Natural killer cell treated with Interleukin-12 subunit alpha and Interleukin-12 subunit beta and Interleukin-15 and Interleukin-18, amount 100 ng/mL, for 72 hours (primary cell): ENCODE measurements at regions not wholly inside any gene's neighbourhood (a gene's known extent, or its start where the extent isn't known, plus 50 kb on each side); places are given as distances from the start of the nearest gene placed in this dataset.

Source experiments
- ATAC-seq, 2 donors: fragments of 150-1000 bp; cut with Tn5 transposase in 1 of 2; sonication (Bioruptor Pico), chemical (Tn5 transposase) in 1 of 2; 2 replicates each; pipeline ENCODE4 v1.10.0; 2021
- DNase-seq: peaks from one replicate; pipeline ENCODE4 v3.0.0; 2022; ENCODE audit warnings: low spot score
- H3K27ac Mint-ChIP-seq, 2 donors: 1 replicate in 1 of 2; 2 replicates in 1 of 2; pipeline ENCODE4 v1.8.0; 2022; ENCODE audit warnings: mixed read lengths in 2 of 2, mild to moderate bottlenecking in 1 of 2, moderate library complexity in 1 of 2
- H3K27me3 Mint-ChIP-seq, 2 donors: 1 replicate in 1 of 2; 2 replicates in 1 of 2; pipeline ENCODE4 v1.8.0; 2022; ENCODE audit warnings: mixed read lengths in 2 of 2
- H3K36me3 Mint-ChIP-seq: one replicate; pipeline ENCODE4 v1.8.0; 2022; ENCODE audit warnings: mixed read lengths
- H3K4me1 Mint-ChIP-seq, 2 donors: 1 replicate in 1 of 2; 2 replicates in 1 of 2; pipeline ENCODE4 v1.8.0; 2022; ENCODE audit warnings: low read depth in 2 of 2, mixed read lengths in 2 of 2, mild to moderate bottlenecking in 1 of 2
- H3K4me3 Mint-ChIP-seq: one replicate; pipeline ENCODE4 v1.8.0; 2022; ENCODE audit warnings: mixed read lengths
- H3K9me3 Mint-ChIP-seq: 2 replicates; pipeline ENCODE4 v1.8.0; 2022; ENCODE audit warnings: mixed read lengths

DNA sequence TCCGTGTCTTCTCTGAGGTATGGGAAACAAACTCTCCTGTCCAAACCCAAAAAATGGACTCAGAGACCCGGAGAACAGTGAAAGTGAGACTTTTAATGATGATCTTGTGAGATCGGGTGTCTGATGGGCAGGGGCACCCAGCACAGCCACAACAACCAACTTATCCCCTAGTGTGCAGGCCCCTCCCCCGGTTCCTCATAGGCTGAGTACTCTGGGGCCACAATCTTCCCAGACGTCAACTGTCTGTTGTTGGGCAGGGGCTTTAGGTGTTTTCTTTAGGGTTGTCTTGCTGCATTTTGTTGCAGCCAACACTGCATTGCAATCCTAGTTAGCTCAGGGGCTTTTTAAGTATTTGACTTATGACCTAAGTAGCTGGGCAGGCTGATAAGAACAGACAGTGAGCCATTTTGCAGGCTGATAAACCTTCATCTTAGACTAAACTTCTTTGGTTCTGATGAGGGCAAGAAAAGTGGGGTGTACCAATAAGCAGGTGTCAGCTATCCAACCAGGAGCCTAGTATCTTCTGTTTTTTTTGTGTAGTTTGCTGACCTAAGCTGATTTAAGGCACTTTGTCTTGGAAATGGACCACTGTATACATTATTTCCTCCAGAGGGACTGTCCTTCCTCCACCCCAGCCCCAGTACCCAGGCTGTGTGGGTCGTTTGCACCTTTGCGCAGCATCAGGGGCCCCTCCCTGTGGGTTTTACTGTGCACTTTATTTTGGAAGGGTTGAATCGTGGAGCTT lies 1323.6 kb downstream of the TBC1D22A start:
- DNase-seq, result no peak
- ATAC-seq, result no peak
- no peaks in the 10 kb centered on the region for H3K9me3 Mint-ChIP-seq
- H3K36me3 Mint-ChIP-seq, result no peaks in the 10 kb centered on the region
- H3K27me3 Mint-ChIP-seq, result peaks cover 25 to 30% of the 10 kb centered on the region in 2 donors
- H3K27ac Mint-ChIP-seq, result no peak overlapping the region
- no peak overlapping the region for H3K4me3 Mint-ChIP-seq
- H3K4me1 Mint-ChIP-seq, result peaks cover 23 to 31% of the 10 kb centered on the region in 2 donors

DNA sequence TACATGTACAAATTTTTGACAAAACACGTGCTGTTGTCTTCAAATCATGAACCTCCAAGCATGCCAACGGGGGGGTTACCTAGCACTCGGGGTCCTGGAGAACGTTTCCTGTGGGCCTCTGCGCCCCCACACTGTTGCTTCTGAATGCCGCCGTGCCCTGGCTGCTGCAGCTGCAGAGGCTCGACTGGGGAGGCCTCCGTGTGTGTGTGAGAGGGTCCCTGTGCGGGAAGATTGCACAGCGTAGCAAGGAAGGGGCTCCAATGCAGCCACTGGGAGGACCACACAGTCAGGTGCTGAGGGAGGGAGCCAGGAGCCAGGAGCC lies 1322.2 kb downstream of the TBC1D22A start:
- H3K4me1 Mint-ChIP-seq, result peaks cover 27% of the 10 kb centered on the region in 2 donors

DNA sequence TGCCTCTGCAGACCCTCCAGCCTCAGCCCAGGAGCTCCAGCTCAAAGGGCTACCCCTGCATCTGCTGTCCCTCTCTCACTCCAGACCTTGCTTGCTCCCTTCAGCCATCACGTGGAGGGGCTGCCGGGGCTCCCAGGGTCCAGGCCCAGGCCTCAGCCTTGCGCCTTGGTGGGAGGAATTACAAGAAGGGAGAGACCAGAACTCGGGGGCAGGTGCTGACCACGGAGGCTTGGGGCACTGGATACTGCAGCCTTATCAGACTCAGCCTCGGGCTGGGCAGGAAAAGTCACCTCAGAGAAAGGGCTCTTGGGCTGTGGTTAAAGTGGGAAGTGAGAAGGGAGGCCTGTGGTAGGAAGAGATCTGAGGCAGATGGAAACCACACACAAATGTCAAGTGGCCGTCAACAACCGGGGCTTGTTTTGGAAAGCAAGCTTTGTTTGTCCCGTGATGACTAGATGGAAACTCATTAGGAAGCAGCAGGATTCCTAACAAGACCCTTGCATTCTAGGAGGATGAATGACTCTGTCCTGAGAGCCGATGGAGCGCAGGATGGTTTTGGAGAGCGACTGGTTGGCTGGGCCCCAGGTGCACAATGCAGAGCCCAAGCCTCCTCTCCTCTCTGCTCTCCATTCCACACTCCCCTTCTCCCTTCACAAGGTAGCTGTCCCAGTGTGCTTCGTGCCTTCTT lies 1321.7 kb downstream of the TBC1D22A start:
- peak overlapping the region; percentile 77 for H3K4me3 Mint-ChIP-seq
- no peak for DNase-seq
- H3K27me3 Mint-ChIP-seq, result peaks cover 25 to 36% of the 10 kb centered on the region in 2 donors
- H3K36me3 Mint-ChIP-seq, result no peaks in the 10 kb centered on the region
- H3K4me1 Mint-ChIP-seq, result peaks cover 29 to 30% of the 10 kb centered on the region in 2 donors
- no peak overlapping the region for H3K27ac Mint-ChIP-seq
- H3K9me3 Mint-ChIP-seq, result no peaks in the 10 kb centered on the region
- ATAC-seq, result peak; percentile 78 to 79

More for the DNA sequence above, 1322.2 kb downstream of the TBC1D22A start:
- H3K9me3 Mint-ChIP-seq, result no peaks in the 10 kb centered on the region
- peaks cover 25 to 33% of the 10 kb centered on the region in 2 donors for H3K27me3 Mint-ChIP-seq
- no peak overlapping the region for H3K27ac Mint-ChIP-seq
- ATAC-seq (no peak), DNase-seq (no peak)
- peak overlapping the region; percentile 77 for H3K4me3 Mint-ChIP-seq
- no peaks in the 10 kb centered on the region for H3K36me3 Mint-ChIP-seq

DNA sequence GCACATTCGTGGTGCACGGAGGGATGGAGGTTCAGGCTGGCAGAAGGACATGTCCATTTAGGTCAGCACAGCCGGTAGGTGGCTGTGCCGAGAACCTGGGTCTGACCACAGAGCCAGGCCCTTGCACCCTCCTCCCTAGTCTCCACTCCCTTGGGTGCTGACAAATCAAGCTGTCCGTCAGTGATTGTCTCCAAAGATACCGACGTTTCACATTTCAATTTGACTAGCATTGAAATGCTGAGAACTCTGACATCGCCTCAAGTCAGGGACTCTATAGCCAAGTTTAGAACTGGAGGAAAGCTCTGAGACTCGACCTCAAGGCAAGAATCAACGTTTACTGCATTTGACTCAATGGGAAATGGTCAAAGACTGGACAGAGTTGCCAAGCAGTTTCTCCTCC lies 1321.1 kb downstream of the TBC1D22A start:
- H3K27me3 Mint-ChIP-seq, result peaks cover 31 to 42% of the 10 kb centered on the region in 2 donors
- no peak for DNase-seq
- no peaks in the 10 kb centered on the region for H3K36me3 Mint-ChIP-seq
- H3K4me1 Mint-ChIP-seq, result peaks cover 29 to 33% of the 10 kb centered on the region in 2 donors
- H3K27ac Mint-ChIP-seq, result no peak overlapping the region
- no peaks in the 10 kb centered on the region for H3K9me3 Mint-ChIP-seq
- no peak for ATAC-seq
- no peak overlapping the region for H3K4me3 Mint-ChIP-seq

DNA sequence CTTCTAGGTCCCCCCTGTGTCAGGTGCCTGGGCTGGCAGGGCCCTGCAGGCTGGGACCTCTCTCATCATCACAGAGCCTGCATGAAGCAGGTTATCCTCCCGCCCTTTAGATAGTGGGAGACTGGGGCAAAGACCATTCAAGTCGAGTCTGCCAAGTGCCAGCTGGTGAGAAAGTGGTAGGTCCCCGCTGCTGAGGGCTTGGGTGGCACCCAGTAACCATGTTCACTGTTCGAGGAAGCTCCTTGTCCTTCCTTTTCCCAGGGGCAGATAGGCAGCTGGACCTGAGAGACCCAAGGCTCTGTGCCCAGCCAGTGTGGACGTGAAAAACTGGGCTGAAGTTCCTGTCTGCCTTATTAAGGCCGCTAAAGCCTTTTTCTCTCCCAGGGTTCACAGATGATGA lies 1319.8 kb downstream of the TBC1D22A start:
- DNase-seq, result no peak
- no peak overlapping the region for H3K4me3 Mint-ChIP-seq
- H3K27ac Mint-ChIP-seq, result no peak overlapping the region
- H3K36me3 Mint-ChIP-seq, result no peaks in the 10 kb centered on the region
- peaks cover 38 to 48% of the 10 kb centered on the region in 2 donors for H3K27me3 Mint-ChIP-seq
- no peaks in the 10 kb centered on the region for H3K9me3 Mint-ChIP-seq
- ATAC-seq, result no peak
- H3K4me1 Mint-ChIP-seq, result peaks cover 29 to 33% of the 10 kb centered on the region in 2 donors

DNA sequence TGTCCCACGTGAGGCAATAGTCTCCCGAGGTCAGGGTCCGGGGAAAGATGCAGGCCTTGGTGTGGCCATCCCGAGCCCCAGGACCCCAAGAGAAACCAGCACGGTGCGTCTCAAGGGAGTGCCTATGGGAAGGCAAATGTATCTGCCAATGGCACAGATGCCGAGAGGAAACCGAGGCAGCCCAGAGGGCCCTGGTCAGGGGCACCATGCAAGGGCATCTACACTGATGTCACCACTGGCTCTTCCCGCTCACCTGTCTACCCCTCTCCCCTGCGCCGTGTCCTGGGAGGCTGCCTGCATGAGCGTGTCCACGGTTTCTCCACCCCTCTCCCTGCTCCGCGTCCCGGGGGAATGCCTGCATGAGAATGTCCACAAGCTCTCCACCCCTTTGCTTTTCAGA lies 1318.8 kb downstream of the TBC1D22A start:
- peaks cover 48 to 56% of the 10 kb centered on the region in 2 donors for H3K27me3 Mint-ChIP-seq
- no peak overlapping the region for H3K27ac Mint-ChIP-seq
- no peaks in the 10 kb centered on the region for H3K9me3 Mint-ChIP-seq
- peaks cover 29 to 33% of the 10 kb centered on the region in 2 donors for H3K4me1 Mint-ChIP-seq
- ATAC-seq, result no peak
- no peak for DNase-seq
- H3K4me3 Mint-ChIP-seq, result no peak overlapping the region
- H3K36me3 Mint-ChIP-seq, result no peaks in the 10 kb centered on the region

DNA sequence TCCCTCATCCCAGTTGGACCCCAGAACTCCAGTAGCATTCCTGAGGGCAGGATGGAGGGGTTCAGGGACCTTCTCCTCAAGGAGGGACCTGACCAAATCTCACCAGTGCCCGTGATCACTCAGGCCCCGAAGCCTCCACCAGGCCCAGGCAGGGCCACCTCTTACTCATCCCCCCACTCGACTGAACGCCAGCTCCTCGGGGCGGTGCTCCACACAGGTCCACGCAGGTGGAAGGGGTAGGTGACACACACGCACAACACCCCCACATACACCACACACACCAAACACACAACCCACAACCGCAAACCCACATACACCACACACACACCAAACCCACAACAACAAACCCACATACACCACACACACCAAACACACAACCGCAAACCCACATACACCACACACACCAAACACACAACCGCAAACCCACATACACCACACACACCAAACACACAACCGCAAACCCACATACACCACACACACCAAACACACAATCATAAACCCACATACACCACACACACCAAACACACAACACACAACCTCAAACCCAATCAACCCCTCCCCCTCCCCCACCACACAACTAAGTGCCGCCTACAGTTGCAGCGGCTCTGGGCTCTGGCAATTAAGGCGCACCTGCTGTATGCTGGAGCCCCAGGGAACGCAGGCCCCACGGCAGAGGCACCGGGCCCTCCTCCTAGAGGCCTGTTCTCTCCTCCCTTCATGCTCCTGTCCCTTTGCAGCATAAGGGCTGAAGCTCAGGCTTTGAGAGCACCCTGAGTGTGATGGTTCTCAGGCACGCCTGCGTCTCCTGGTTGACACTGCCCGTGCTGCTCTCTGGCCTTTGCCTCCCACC lies 1318.1 kb downstream of the TBC1D22A start:
- H3K27me3 Mint-ChIP-seq, result peaks cover 47 to 59% of the 10 kb centered on the region in 2 donors
- DNase-seq (no peak), ATAC-seq (no peak)
- H3K27ac Mint-ChIP-seq, result peak overlapping the region in 1 of 2 donors; percentile 18
- H3K4me3 Mint-ChIP-seq, result no peak overlapping the region
- no peaks in the 10 kb centered on the region for H3K9me3 Mint-ChIP-seq
- no peaks in the 10 kb centered on the region for H3K36me3 Mint-ChIP-seq
- peaks cover 26 to 31% of the 10 kb centered on the region in 2 donors for H3K4me1 Mint-ChIP-seq

DNA sequence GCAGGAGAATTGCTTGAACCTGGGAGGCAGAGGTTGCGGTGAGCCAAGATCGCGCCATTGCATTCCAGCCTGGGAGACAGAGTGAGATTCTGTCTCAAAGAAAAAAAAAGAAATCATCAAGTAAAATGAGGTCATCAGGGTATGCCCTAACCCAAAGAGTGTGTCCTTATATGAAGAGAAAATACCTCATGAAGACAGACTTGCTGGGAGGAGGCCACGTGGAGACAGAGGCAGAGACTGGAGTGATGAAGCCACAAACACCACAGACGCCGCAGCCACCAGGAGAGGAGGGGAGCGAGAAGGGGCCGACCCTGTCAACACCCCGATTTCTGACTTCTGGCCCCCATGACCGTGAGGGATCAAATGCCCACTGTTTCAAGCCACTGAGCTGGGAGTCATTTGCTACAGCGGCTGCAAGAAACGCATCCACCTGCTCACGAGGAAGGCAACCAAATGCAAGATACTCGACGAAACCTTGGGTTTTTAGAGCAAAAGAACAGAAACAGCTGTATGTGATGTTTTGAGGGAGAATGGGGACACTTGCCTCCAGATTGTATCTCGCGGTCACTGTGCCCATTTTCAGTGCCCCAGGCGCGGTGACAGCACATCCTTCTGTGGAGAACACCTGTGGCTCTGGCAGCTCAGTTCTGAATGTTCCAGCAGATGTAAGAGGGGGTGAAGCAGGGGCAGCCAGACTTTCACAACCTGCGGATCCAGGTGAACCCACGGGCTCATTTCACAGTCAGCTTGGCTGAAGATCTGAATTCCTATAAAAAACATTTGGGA lies 1317.2 kb downstream of the TBC1D22A start:
- ATAC-seq, result no peak
- no peaks in the 10 kb centered on the region for H3K9me3 Mint-ChIP-seq
- DNase-seq, result no peak
- H3K4me1 Mint-ChIP-seq, result peaks cover 18 to 30% of the 10 kb centered on the region in 2 donors
- H3K4me3 Mint-ChIP-seq, result no peak overlapping the region
- H3K27me3 Mint-ChIP-seq, result peaks cover 47 to 61% of the 10 kb centered on the region in 2 donors
- no peaks in the 10 kb centered on the region for H3K36me3 Mint-ChIP-seq
- H3K27ac Mint-ChIP-seq, result peak overlapping the region in 1 of 2 donors; percentile 18

DNA sequence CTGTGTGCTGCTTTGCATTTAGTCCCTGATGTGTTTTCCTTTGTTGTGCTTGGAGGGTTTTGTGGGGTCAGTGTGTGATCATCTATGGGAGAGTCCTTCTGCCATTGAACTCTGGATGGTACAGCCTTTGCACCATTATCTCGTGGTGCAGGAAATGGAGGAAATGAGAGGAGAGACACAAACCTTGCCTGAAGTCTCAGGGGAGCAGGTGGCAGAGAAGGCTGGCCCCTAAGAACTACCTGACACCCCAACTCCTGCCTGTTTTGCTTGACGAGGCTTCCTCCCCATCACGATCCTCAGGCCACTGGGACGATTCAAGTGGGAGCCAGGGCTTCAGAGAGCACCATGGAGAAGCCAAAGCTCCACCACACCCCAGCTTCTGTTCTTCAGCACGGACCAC lies 1316.4 kb downstream of the TBC1D22A start:
- H3K27me3 Mint-ChIP-seq, result peaks cover 47 to 59% of the 10 kb centered on the region in 2 donors

DNA sequence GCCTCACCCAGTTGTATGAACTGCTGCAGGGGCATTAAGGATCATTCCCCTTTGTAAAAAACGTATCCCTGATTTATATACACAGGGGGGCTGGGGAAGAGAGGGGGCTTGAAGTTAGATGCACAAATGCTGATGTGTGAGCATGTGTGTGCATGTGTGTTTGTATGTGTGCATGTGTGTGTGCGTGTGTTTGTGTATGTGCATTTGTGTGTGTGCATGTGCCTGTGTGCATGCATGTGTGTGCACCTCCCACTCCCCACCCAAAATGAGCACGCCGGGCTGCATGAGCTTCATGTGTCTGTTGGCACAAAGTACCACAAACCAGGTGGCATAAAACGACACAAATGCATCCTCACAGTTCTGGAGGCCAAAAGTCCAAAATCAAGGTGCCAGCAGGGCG lies 1315.2 kb downstream of the TBC1D22A start:
- no peak for ATAC-seq
- no peak overlapping the region for H3K4me3 Mint-ChIP-seq
- H3K27me3 Mint-ChIP-seq, result peaks cover 50 to 59% of the 10 kb centered on the region in 2 donors
- H3K9me3 Mint-ChIP-seq, result no peaks in the 10 kb centered on the region
- DNase-seq, result no peak
- no peak overlapping the region for H3K27ac Mint-ChIP-seq
- H3K4me1 Mint-ChIP-seq, result peaks cover 6 to 18% of the 10 kb centered on the region in 2 donors
- H3K36me3 Mint-ChIP-seq, result no peaks in the 10 kb centered on the region

More for the DNA sequence above, 1316.4 kb downstream of the TBC1D22A start:
- peaks cover 10 to 21% of the 10 kb centered on the region in 2 donors for H3K4me1 Mint-ChIP-seq
- no peaks in the 10 kb centered on the region for H3K9me3 Mint-ChIP-seq
- DNase-seq, result no peak
- ATAC-seq, result no peak
- H3K4me3 Mint-ChIP-seq, result no peak overlapping the region
- no peaks in the 10 kb centered on the region for H3K36me3 Mint-ChIP-seq
- no peak overlapping the region for H3K27ac Mint-ChIP-seq

DNA sequence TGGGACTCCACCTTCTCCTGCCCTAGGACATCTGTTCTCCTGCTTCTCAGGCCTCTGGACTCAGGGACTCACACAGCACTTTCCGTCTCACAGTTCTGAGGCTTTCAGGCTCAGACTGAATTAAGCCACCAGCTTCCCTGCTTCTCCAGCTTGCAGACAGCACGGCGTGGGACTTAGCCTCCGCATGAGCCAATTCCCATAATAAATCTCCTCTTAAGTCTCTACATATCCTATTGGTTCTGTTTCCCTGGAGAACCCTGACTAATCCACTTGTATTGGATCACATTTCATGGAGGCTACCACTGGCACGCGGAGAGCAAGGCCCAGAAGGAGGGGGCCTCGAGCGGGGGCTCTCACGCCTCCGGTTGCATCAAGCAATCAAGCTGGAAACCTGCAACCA lies 1313.6 kb downstream of the TBC1D22A start:
- Mint-ChIP-seq H3K27me3 (peaks cover 50 to 53% of the 10 kb centered on the region in 2 donors), H3K36me3 (no peaks in the 10 kb centered on the region), H3K4me3 (no peak overlapping the region), H3K9me3 (no peaks in the 10 kb centered on the region), H3K27ac (no peak overlapping the region), H3K4me1 (peaks cover 6 to 15% of the 10 kb centered on the region in 2 donors)
- ATAC-seq (no peak), DNase-seq (no peak)

DNA sequence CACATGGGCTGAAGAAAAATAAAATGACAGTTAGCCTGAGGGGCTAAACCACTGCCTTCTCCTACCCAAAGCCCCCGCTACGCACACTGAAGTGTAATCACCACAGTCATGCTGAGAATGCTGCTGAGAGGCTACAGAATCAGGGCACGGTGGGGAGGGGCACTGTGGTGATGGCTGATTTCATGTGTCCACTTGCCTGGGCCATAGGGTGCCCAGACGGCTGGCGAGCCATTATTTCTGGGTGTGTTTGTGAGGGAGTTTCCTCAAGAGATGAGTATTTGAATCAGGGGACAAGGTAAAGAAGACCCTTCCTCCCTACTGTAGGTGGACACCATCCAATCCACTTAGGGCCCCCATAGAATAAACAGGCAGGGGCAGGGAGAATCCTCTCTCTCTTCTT lies 1313.2 kb downstream of the TBC1D22A start:
- Mint-ChIP-seq H3K4me1 (peaks cover 6 to 15% of the 10 kb centered on the region in 2 donors), H3K36me3 (no peaks in the 10 kb centered on the region), H3K27me3 (peaks cover 50 to 53% of the 10 kb centered on the region in 2 donors), H3K4me3 (no peak overlapping the region), H3K9me3 (no peaks in the 10 kb centered on the region), H3K27ac (no peak overlapping the region)
- DNase-seq (no peak), ATAC-seq (no peak)

DNA sequence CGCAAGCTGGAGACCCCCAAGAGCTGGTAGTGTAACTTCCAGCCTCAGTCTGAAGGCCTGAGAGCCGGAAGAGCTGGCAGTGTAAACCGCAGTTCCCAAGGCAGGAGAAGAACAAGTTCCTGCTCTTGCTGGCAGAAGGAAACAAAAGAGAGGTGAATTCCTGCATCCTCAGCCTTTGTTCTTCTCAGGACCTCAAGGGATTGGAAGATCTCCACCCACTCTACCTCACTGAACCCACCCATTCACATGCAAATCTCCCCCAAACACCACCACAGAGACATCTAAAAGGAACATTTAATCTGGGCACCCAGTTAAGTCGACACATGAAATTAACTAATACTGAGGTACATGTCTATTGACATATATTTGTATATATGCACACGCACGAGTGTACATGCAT lies 1310.3 kb downstream of the TBC1D22A start:
- no peak overlapping the region for H3K4me3 Mint-ChIP-seq
- no peaks in the 10 kb centered on the region for H3K9me3 Mint-ChIP-seq
- no peak overlapping the region for H3K27ac Mint-ChIP-seq
- ATAC-seq (no peak), DNase-seq (no peak)
- H3K4me1 Mint-ChIP-seq, result peaks cover 0 to 5% of the 10 kb centered on the region in 2 donors
- H3K27me3 Mint-ChIP-seq, result peaks cover 35 to 48% of the 10 kb centered on the region in 2 donors
- no peaks in the 10 kb centered on the region for H3K36me3 Mint-ChIP-seq
